C4-2B (cell line): ENCODE measurements at regions not wholly inside any gene's neighbourhood (a gene's known extent, or its start where the extent isn't known, plus 50 kb on each side); places are given as distances from the start of the nearest gene placed in this dataset.

Experiments
- CTCF ChIP-seq: fragments of 450-650 bp; conservative IDR thresholded peaks from 2 replicates; pipeline ENCODE4 v1.5.1; 2017; ENCODE audit warnings: mild to moderate bottlenecking
- ZFX ChIP-seq: fragments of 450-650 bp; IDR thresholded peaks from 2 replicates; pipeline ENCODE4 v1.6.1; 2017

DNA sequence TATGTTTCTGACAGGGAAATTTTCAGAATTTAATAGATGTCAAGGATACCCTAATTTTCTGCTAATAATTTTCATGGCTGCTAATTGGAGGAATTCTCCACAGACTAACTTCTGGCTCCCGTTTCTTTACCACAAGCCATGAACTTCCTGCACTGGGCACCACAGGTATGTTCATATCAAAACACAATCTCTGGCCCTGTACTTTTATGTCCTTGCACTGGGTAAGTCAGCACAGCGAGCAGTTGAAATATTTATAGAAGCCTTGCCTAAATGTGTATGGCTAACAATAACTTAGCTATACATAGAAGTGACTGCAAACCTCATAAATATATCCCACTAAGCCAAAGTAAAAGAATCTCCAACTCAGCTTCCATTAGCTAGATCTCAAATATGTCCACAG, 246.9 kb downstream of the ZIC1 start:
- no peak for TF ChIP-seq CTCF
- no peak for TF ChIP-seq ZFX
